AG09319 (cell line): ENCODE measurements at regions not wholly inside any gene's neighbourhood (a gene's known extent, or its start where the extent isn't known, plus 50 kb on each side); places are given as distances from the start of the nearest gene placed in this dataset.
"Not testable (repeated sequence)": the region's sequence is repeated elsewhere in the genome, so short reads cannot be mapped to it uniquely, and the experiment has no call there.

Experiments used
- DNase-seq: peaks from one replicate; pipeline ENCODE4 v3.0.0-alpha.2; 2010; ENCODE audit warnings: low read depth; ENCODE audit errors: extremely low read depth
- CTCF ChIP-seq: IDR thresholded peaks from 2 replicates; pipeline ENCODE4 v1.5.1; 2011; ENCODE audit warnings: low read depth, mild to moderate bottlenecking, inconsistent platforms, low read length, moderate library complexity

- no peak for TF ChIP-seq CTCF
- DNase-seq: no peak
Measured at GRCh38 chr10:33965795-33966581, 631.5 kb upstream of the NRP1 start.

GRCh38 chr10:33963729-33964128 is 629.3 kb upstream of the NRP1 start:
- TF ChIP-seq CTCF: no peak
- DNase-seq: no peak

GRCh38 chr10:33956322-33956721 is 621.9 kb upstream of the NRP1 start:
- DNase-seq: not testable (repeated sequence)

- TF ChIP-seq CTCF: no peak
- DNase-seq: no peak
Measured at GRCh38 chr10:33955676-33956075, 621.2 kb upstream of the NRP1 start.

GRCh38 chr10:33952692-33953360 is 618.4 kb upstream of the NRP1 start:
- DNase-seq: no peak
- no peak for TF ChIP-seq CTCF

- no peak for TF ChIP-seq CTCF
- DNase-seq: no peak
Measured at GRCh38 chr10:33950206-33950605, 615.7 kb upstream of the NRP1 start.

- no peak for TF ChIP-seq CTCF
- no peak for DNase-seq
Measured at GRCh38 chr10:33947544-33947943, 613.1 kb upstream of the NRP1 start.
